ENCODE measurements at regions not wholly inside any gene's neighbourhood (a gene's known extent, or its start where the extent isn't known, plus 50 kb on each side); places are given as distances from the start of the nearest gene placed in this dataset.

- ATAC-seq (no peak), DNase-seq (ENCODE audit: low spot score) (no peak)
- no peak overlapping the region for H3K4me3 ChIP-seq
- no peaks in the 10 kb centered on the region for H3K4me1 ChIP-seq (ENCODE audit: insufficient read depth)
- Mint-ChIP-seq H3K36me3 (ENCODE audit: low read depth) (peaks cover 8% of the 10 kb centered on the region; the same call in 1 of the 3 replicates), H3K27me3 (ENCODE audit: insufficient read depth, low read depth, poor library complexity) (no peaks in the 10 kb centered on the region), H3K4me1 (no peaks in the 10 kb centered on the region), H3K27ac (no peak overlapping the region), H3K4me3 (no peak overlapping the region), H3K9me3 (peaks cover 31% of the 10 kb centered on the region)
- no peak overlapping the region for H2AFZ ChIP-seq
- no peak overlapping the region for H3K4me2 ChIP-seq
- TF ChIP-seq ZNF114 (CRISPR knock-in tag; IDR thresholded peaks at IDR 0.05) (no peak), POLR2AphosphoS5 (IDR thresholded peaks at IDR 0.05; ENCODE audit: low read depth) (no peak), ZNF331 (CRISPR knock-in tag; IDR thresholded peaks at IDR 0.05; ENCODE audit: low read depth) (no peak), ETS1 (IDR thresholded peaks at IDR 0.05) (no peak), EZH2phosphoT487 (IDR thresholded peaks at IDR 0.05; ENCODE audit: unreplicated experiment) (no peak), STAT1 (IDR thresholded peaks at IDR 0.05; ENCODE audit: unreplicated experiment) (no peak), NANOG (IDR thresholded peaks at IDR 0.05; ENCODE audit: borderline replicate concordance) (no peak), EZH2 (IDR thresholded peaks at IDR 0.05; ENCODE audit: low read depth, unreplicated experiment) (no peak), CTCF (conservative IDR thresholded peaks at IDR 0.05; ENCODE audit: low read depth in 2 of 2) (no peak), CREB1 (CRISPR knock-in tag; IDR thresholded peaks at IDR 0.05; ENCODE audit: low read depth) (no peak), JUNB (IDR thresholded peaks at IDR 0.05; ENCODE audit: unreplicated experiment) (no peak), REST (IDR thresholded peaks at IDR 0.05; ENCODE audit: unreplicated experiment) (no peak)
- H3K79me2 ChIP-seq (replicated peaks; ENCODE audit: insufficient read depth) = no peaks in the 10 kb centered on the region
- H3F3A ChIP-seq (replicated peaks; ENCODE audit: low read depth) = no peaks in the 10 kb centered on the region
- H3K27ac ChIP-seq (ENCODE audit: low read depth) = no peak overlapping the region
- H3K36me3 ChIP-seq (ENCODE audit: insufficient read depth) = no peaks in the 10 kb centered on the region
- H3K9me2 ChIP-seq (ENCODE audit: insufficient read depth) = peaks cover 3% of the 10 kb centered on the region; the same call in 1 of the 2 replicates
- H4K20me1 ChIP-seq (replicated peaks; ENCODE audit: insufficient read depth) = no peaks in the 10 kb centered on the region
- no peaks in the 10 kb centered on the region for H3K27me3 ChIP-seq (ENCODE audit: insufficient read depth)
Measured at GRCh38 chr9:1748407-1748806, 266.7 kb upstream of the SMARCA2 start.

Data from GM23338 (cell line).